ENCODE measurements at regions not wholly inside any gene's neighbourhood (a gene's known extent, or its start where the extent isn't known, plus 50 kb on each side); places are given as distances from the start of the nearest gene placed in this dataset.

DNA sequence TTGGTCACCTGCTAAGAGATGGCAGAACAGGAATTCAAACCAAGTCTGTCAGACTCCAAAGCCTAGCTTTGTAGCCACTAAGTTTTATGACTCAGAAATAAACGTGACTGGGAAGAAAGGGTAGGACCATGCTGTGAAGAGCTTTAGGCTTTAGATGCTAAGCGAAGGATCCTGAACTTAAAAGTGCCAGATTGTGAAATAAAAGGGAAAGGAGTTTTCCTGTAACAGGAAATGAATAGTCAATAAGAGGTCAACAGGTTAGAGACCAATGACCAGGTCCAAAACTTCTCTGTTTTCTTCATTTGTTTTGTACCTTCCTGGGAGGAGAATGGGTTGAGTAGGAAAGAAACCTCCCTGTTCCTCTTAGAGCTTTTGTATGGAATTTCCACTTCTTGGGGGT is 98.8 kb upstream of the EOLA2 start:
- Histone ChIP-seq H3K27me3 (no peaks in the 10 kb centered on the region), H3K36me3 (replicated peaks; ENCODE audit: insufficient read depth, low read depth) (no peaks in the 10 kb centered on the region), H3K9me2 (replicated peaks; ENCODE audit: insufficient read depth) (no peaks in the 10 kb centered on the region), H4K20me1 (ENCODE audit: insufficient read depth, poor library complexity, severe bottlenecking) (no peaks in the 10 kb centered on the region), H3K4me2 (no peak overlapping the region), H3K9me3 (ENCODE audit: low read depth) (no peaks in the 10 kb centered on the region), H3K79me2 (no peaks in the 10 kb centered on the region), H3K27ac (no peak overlapping the region), H3K4me1 (ENCODE audit: insufficient read depth) (no peaks in the 10 kb centered on the region), H3K4me3 (no peak overlapping the region), H2AFZ (no peak overlapping the region)
- WGBS (ENCODE audit: low lambda C conversion rate, missing lambda C conversion rate) = 48% methylated on average over 2 of the region's 2 CpGs
- no peak for DNase-seq (ENCODE audit: low spot score)
- TF ChIP-seq CTCF (IDR thresholded peaks at IDR 0.05; ENCODE audit: poor library complexity) = no peak
- no peak for TF ChIP-seq EZH2phosphoT487 (IDR thresholded peaks at IDR 0.05; ENCODE audit: low read depth, severe bottlenecking, unreplicated experiment)
- TF ChIP-seq EZH2 (IDR thresholded peaks at IDR 0.05; ENCODE audit: borderline replicate concordance) = no peak

DNA sequence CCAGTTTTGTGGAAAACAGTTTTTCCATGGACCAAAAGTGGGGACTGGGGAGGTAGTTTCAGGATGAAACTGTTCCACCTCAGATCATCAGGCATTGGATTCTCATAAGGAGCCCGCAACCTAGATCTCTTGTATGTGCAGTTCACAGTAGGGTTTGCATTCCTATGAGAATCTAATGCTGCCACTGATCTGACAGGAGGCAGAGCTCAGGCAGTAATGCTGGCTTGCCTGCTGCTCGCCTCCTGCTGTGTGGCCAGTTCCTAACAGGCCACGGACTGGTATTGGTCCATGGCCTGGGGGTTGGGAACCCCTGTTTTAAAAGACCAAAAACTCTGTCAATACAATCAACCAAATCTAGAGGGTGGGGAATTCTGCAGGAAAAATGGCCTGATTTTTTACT is 100.0 kb upstream of the EOLA2 start:
- no peak overlapping the region for H3K27ac ChIP-seq
- H4K20me1 ChIP-seq (ENCODE audit: insufficient read depth, poor library complexity, severe bottlenecking) = no peaks in the 10 kb centered on the region
- no peak overlapping the region for H3K4me3 ChIP-seq
- no peaks in the 10 kb centered on the region for H3K36me3 ChIP-seq (replicated peaks; ENCODE audit: insufficient read depth, low read depth)
- WGBS (ENCODE audit: low lambda C conversion rate, missing lambda C conversion rate) = 61% methylated on average over 3 of the region's 3 CpGs
- H3K9me2 ChIP-seq (replicated peaks; ENCODE audit: insufficient read depth) = no peaks in the 10 kb centered on the region
- no peak overlapping the region for H3K4me2 ChIP-seq
- no peak for DNase-seq (ENCODE audit: low spot score)
- TF ChIP-seq CTCF (IDR thresholded peaks at IDR 0.05; ENCODE audit: poor library complexity) (no peak), EZH2 (IDR thresholded peaks at IDR 0.05; ENCODE audit: borderline replicate concordance) (no peak)
- no peaks in the 10 kb centered on the region for H3K4me1 ChIP-seq (ENCODE audit: insufficient read depth)
- no peaks in the 10 kb centered on the region for H3K79me2 ChIP-seq
- H2AFZ ChIP-seq = no peak overlapping the region
- no peaks in the 10 kb centered on the region for H3K9me3 ChIP-seq (ENCODE audit: low read depth)
- H3K27me3 ChIP-seq = no peaks in the 10 kb centered on the region

DNA sequence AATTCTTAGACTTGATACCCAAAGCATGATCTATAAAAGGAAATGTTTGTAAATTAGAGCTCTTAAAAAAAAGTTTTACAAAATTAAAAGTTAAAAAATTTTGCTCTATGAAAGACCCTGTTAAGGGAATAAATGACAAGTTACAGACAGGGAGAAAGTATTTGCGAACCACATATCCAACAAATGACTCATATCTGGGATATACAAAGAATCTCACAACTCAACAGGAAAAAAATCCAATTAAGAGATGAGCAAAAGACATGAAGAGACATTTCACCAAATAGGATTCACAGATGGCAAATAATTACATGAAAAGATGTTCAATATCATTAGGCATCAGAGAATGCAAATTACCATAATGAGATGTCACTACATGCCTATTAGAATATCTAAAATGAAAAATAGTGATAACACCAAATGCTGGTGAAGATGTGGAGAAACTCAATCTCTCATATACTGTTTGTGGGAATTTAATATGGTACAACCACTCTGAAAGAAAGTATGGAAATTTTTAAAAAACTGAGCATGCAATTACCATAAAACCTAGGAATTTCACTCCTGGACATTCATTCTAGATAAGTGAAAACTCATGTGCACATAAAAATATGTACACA is 100.8 kb upstream of the EOLA2 start:
- Histone ChIP-seq H3K9me3 (ENCODE audit: low read depth) (no peaks in the 10 kb centered on the region), H2AFZ (no peak overlapping the region), H3K9me2 (replicated peaks; ENCODE audit: insufficient read depth) (no peaks in the 10 kb centered on the region), H3K4me1 (ENCODE audit: insufficient read depth) (no peaks in the 10 kb centered on the region), H3K27ac (no peak overlapping the region), H3K4me2 (no peak overlapping the region), H3K27me3 (no peaks in the 10 kb centered on the region), H4K20me1 (ENCODE audit: insufficient read depth, poor library complexity, severe bottlenecking) (no peaks in the 10 kb centered on the region), H3K79me2 (no peaks in the 10 kb centered on the region), H3K4me3 (no peak overlapping the region), H3K36me3 (replicated peaks; ENCODE audit: insufficient read depth, low read depth) (no peaks in the 10 kb centered on the region)
- TF ChIP-seq EZH2phosphoT487 (IDR thresholded peaks at IDR 0.05; ENCODE audit: low read depth, severe bottlenecking, unreplicated experiment) = no peak
- no peak for TF ChIP-seq CTCF (IDR thresholded peaks at IDR 0.05; ENCODE audit: poor library complexity)
- TF ChIP-seq EZH2 (IDR thresholded peaks at IDR 0.05; ENCODE audit: borderline replicate concordance) = no peak
- 72% methylated on average over 1 of the region's 1 CpG for WGBS (ENCODE audit: low lambda C conversion rate, missing lambda C conversion rate)
- no peak for DNase-seq (ENCODE audit: low spot score)

DNA sequence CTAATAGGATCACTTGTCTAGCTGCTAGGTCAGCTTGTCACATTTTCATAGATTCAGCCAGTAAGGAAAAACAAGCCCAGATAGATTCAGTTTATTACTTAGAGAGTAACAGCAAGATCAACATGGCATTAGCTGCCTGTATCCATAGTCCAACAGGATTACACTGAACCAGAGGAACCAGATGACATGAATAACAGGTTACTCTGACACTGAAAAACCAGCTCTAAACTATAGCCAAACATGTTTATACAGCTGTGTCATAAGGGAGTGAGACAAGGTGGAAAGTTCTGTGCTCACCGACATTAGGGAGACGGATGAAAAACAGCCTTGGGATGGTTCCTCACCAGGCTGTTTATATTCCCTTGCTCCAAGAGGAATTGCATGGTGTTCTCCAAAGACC is 102.9 kb upstream of the EOLA2 start:
- H3K36me3 ChIP-seq (replicated peaks; ENCODE audit: insufficient read depth, low read depth) = no peaks in the 10 kb centered on the region
- H4K20me1 ChIP-seq (ENCODE audit: insufficient read depth, poor library complexity, severe bottlenecking) = no peaks in the 10 kb centered on the region
- H2AFZ ChIP-seq = no peak overlapping the region
- no peak overlapping the region for H3K4me2 ChIP-seq
- no peaks in the 10 kb centered on the region for H3K9me3 ChIP-seq (ENCODE audit: low read depth)
- H3K27me3 ChIP-seq = no peaks in the 10 kb centered on the region
- H3K9me2 ChIP-seq (replicated peaks; ENCODE audit: insufficient read depth) = no peaks in the 10 kb centered on the region
- no peaks in the 10 kb centered on the region for H3K4me1 ChIP-seq (ENCODE audit: insufficient read depth)
- no peak overlapping the region for H3K27ac ChIP-seq
- no peak overlapping the region for H3K4me3 ChIP-seq
- 95% methylated on average over 2 of the region's 2 CpGs for WGBS (ENCODE audit: low lambda C conversion rate, missing lambda C conversion rate)
- no peak for DNase-seq (ENCODE audit: low spot score)
- H3K79me2 ChIP-seq = no peaks in the 10 kb centered on the region
- TF ChIP-seq EZH2 (IDR thresholded peaks at IDR 0.05; ENCODE audit: borderline replicate concordance) = no peak
- TF ChIP-seq EZH2phosphoT487 (IDR thresholded peaks at IDR 0.05; ENCODE audit: low read depth, severe bottlenecking, unreplicated experiment) = no peak
- no peak for TF ChIP-seq CTCF (IDR thresholded peaks at IDR 0.05; ENCODE audit: poor library complexity)
